GM12864 (cell line): ENCODE measurements at regions not wholly inside any gene's neighbourhood (a gene's known extent, or its start where the extent isn't known, plus 50 kb on each side); places are given as distances from the start of the nearest gene placed in this dataset.

Source experiments
- DNase-seq: peaks from one replicate; pipeline ENCODE4 v3.0.0-alpha.2; 2011; ENCODE audit warnings: low read depth
- H3K4me3 ChIP-seq: 2 replicates; pipeline ENCODE4 v1.5.1; 2011; ENCODE audit warnings: mild to moderate bottlenecking, low read depth, low read length, control low read depth
- TF ChIP-seq, protein P1 (sequence below): IDR thresholded peaks from 2 replicates; pipeline ENCODE4 v1.5.1; 2011; ENCODE audit warnings: low read depth, mild to moderate bottlenecking, moderate library complexity, low read length, control low read depth, inconsistent platforms; ENCODE audit errors: missing control alignments

DNA sequence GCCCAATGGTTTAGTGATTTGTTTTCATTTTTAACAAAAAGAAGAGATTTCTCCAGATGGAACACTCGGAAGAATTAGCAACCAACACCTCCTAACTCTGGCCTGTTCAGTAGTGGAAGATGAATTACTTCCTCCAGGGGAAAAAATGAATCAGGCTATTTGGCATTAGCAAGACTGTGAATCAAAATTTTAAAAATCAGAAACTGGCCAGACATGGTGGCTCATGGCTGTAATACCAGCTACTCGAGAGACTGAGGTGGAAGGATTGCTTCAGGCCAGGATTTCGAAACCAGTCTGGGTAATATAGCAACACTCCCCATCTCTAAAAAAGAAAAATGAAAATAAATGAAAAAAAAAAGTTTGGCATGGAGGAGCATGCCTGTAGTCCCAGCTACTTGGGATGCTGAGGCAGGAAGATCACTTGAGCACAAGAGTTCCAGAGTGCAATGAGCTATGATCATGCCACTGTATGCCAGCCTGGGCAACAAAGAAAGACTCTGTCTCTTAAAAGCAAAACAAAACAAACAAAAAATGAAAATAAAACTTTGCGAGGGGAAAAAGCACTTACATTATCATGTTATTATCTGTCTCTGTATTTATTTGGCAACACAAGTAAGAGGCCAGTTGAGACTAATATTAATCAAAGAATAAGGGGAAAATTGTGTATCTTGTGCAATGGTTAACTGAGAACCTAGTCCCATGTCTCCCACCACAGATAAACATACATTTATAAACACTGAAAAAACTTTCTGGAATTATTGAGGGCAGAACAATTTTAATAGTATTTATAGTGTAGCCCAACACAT is 796.3 kb upstream of the ANO3 start:
- TF ChIP-seq, protein P1, sequence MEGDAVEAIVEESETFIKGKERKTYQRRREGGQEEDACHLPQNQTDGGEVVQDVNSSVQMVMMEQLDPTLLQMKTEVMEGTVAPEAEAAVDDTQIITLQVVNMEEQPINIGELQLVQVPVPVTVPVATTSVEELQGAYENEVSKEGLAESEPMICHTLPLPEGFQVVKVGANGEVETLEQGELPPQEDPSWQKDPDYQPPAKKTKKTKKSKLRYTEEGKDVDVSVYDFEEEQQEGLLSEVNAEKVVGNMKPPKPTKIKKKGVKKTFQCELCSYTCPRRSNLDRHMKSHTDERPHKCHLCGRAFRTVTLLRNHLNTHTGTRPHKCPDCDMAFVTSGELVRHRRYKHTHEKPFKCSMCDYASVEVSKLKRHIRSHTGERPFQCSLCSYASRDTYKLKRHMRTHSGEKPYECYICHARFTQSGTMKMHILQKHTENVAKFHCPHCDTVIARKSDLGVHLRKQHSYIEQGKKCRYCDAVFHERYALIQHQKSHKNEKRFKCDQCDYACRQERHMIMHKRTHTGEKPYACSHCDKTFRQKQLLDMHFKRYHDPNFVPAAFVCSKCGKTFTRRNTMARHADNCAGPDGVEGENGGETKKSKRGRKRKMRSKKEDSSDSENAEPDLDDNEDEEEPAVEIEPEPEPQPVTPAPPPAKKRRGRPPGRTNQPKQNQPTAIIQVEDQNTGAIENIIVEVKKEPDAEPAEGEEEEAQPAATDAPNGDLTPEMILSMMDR: no peak
- no peak overlapping the region for H3K4me3 ChIP-seq
- no peak for DNase-seq

DNA sequence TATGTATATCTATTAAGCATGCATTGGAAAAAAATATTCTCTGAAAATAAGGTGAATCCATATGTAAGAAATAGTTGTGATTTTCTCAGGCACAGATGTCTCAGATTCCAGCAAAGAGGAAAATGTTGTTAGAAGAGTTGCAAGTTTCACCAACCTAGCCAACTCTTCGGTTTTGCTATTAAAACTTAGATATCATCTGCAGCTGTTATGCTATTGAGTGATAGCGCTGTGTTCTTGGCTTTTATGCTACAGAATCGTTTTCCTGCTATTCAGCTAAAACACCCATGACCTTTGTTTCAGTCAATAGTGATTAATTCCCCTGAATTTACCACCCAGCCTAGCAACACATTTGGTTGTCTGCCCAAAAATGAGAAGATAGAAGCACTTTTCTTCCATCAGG is 795.6 kb upstream of the ANO3 start:
- TF ChIP-seq, protein P1: no peak
- H3K4me3 ChIP-seq: no peak overlapping the region
- DNase-seq: no peak

DNA sequence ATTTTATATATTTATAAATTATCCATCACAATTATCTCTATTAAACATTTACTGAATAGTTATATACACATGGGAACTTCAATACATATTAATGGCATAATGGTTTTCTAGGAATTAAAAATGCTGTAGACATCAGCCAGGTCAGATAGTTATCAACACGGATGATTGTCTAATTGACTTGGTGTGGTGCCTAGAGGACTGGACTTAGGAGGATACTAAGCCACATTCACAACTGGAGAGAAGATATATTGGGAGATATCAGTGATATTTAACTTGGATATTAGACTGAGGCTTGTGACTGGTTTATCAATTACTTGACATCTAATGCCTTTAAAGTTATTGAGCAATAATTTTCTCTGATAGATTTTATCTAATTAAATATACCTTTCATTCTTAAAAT is 794.5 kb upstream of the ANO3 start:
- no peak overlapping the region for H3K4me3 ChIP-seq
- DNase-seq: no peak
- TF ChIP-seq, protein P1: no peak

DNA sequence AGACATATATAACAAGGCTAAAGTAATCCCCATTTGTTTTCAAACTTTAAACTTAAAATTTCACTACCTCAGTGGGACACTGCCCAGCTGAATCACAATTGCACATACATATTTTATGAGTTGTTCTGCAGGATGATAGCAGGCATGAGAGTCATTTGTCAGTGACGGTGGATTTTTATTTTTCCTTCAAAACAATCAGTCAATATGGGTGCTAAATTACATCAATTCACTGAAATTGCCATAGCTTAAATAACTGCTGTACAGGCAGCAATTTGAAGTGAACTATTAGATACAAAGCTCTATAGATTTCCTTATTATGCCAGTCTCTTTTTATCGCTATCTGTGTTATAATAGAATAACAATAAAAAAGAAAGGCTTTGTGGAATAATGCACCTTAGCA is 784.6 kb upstream of the ANO3 start:
- no peak overlapping the region for H3K4me3 ChIP-seq

DNA sequence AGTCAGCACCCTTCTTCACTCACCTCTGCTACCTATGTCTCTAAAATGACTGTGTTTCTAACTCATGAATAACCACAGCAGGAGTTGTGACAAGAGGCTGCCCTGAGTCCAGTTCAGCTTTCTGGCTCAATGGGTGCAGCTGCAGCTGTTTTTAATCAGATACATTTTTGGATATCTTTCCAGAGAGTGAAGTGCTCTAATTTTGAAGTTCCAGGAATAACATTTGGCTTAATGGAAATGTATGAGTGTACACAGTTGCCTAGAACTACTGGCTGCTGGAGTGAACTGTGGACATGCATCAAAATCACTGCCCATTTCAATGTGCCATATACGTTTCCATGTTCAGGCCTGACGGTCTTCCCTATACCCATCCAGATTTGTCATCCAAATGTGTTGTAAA is 769.5 kb upstream of the ANO3 start:
- no peak for DNase-seq
- no peak overlapping the region for H3K4me3 ChIP-seq
- TF ChIP-seq, protein P1: no peak

More for the DNA sequence above, 784.6 kb upstream of the ANO3 start:
- no peak for DNase-seq
- TF ChIP-seq, protein P1: no peak

DNA sequence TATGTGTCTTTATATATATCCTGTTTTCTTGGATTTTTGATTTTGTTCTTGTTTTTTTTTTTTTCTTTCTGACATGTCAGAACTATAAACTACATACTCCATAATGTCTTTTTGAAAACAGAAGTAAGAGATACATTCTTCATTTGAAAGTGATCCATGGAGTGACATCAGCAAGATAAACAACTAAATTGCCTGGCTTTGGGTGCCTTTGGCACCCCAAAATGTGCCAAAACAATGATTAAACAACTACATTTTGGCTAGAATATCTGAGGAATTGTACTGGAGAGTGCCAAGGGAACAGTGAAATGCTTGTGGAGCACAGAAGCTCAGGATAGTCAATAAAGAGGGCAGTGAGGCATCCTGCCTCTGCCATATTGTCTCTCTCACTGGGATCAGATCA is 766.1 kb upstream of the ANO3 start:
- no peak overlapping the region for H3K4me3 ChIP-seq
- DNase-seq: no peak

More for the DNA sequence above, 766.1 kb upstream of the ANO3 start:
- TF ChIP-seq, protein P1: no peak
